Ishikawa (cell line): ENCODE measurements at regions not wholly inside any gene's neighbourhood (a gene's known extent, or its start where the extent isn't known, plus 50 kb on each side); places are given as distances from the start of the nearest gene placed in this dataset.

Experiments
- CEBPB ChIP-seq: IDR thresholded peaks from 2 replicates; pipeline ENCODE4 v1.6.1; 2012
- CREB1 ChIP-seq: IDR thresholded peaks from 2 replicates; pipeline ENCODE4 v1.6.1; 2012; ENCODE audit warnings: low read depth
- EGR1 ChIP-seq: IDR thresholded peaks from 2 replicates; pipeline ENCODE4 v1.6.1; 2012
- EP300 ChIP-seq: IDR thresholded peaks from 2 replicates; pipeline ENCODE4 v1.6.1; 2012; ENCODE audit warnings: borderline replicate concordance
- MAX ChIP-seq: IDR thresholded peaks from 2 replicates; pipeline ENCODE4 v1.6.1; 2012
- NFIC ChIP-seq: IDR thresholded peaks from 2 replicates; pipeline ENCODE4 v1.6.1; 2012
- RAD21 ChIP-seq: IDR thresholded peaks from 2 replicates; pipeline ENCODE4 v1.6.1; 2012; ENCODE audit warnings: low read depth
- REST ChIP-seq: IDR thresholded peaks from 2 replicates; pipeline ENCODE4 v1.6.1; 2012; ENCODE audit warnings: low read depth, mild to moderate bottlenecking
- TAF1 ChIP-seq: IDR thresholded peaks from 2 replicates; pipeline ENCODE4 v1.6.1; 2012; ENCODE audit warnings: low read depth, mild to moderate bottlenecking
- TEAD4 ChIP-seq: IDR thresholded peaks from 2 replicates; pipeline ENCODE4 v1.6.1; 2012
- YY1 ChIP-seq: IDR thresholded peaks from 2 replicates; pipeline ENCODE4 v1.6.1; 2012; ENCODE audit warnings: low read depth

GRCh38 chr12:13436696-13437391, 240.3 kb downstream of the EMP1 start:
- no peak for TF ChIP-seq EGR1
- TF ChIP-seq MAX, result no peak
- TF ChIP-seq TAF1, result no peak
- TF ChIP-seq EP300, result no peak
- no peak for TF ChIP-seq REST
- 0 out of 2 replicates have a peak, but pooled peaks have one; percentile 32 for TF ChIP-seq CEBPB
- no peak for TF ChIP-seq RAD21
- no peak for TF ChIP-seq NFIC
- TF ChIP-seq CREB1, result no peak
- TF ChIP-seq TEAD4, result no peak
- no peak for TF ChIP-seq YY1
